GM19395 (cell line): ENCODE measurements at regions not wholly inside any gene's neighbourhood (a gene's known extent, or its start where the extent isn't known, plus 50 kb on each side); places are given as distances from the start of the nearest gene placed in this dataset.

Source experiments
- ATAC-seq: cut with Tn5 transposase; IDR thresholded peaks from one replicate; pipeline ENCODE4 v1.9.1; 2021; ENCODE audit warnings: mild to moderate bottlenecking, moderate library complexity; ENCODE audit not compliant: unreplicated experiment

DNA sequence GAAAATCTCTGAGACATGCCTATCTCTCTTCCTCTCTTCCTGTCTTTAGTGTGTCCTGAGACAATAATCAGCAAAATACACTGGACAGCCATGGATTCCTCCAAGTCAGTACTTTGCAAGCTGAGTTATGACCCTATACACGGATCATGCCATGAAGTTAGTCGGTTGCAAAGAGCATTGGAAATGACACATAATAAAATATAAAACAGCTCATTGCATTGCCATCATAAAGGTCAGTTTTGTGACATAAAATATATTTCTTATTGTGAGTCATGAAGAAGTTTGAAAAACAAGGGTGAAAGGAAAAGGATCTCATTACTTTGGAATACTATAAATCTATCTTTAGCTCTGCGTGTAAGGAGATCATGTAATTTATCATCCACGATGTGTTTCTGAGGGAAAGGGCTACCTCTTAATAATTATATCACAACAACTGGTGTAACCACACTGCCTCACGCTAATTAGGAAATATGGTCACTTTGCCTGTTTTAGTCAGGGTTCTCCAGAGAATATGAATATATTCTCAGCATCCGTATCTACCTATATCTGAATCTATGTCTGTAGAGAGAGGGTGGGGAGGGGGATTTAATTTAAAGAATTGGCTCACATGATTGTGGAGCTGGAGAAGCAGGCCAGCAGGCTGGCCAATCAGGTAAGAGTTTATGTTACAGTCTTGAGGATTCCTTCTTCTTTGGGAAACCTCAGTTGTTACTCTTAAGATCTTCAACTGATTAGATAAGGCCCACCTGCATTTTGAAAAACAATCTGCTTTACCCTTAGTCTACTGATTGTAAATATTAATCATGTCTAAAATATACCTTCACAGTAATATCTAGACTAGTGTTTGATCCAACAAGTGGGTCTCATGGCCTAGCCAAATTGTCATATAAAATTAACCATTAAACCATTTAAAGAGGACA lies 198.8 kb downstream of the FAT3 start:
- no peak for ATAC-seq

DNA sequence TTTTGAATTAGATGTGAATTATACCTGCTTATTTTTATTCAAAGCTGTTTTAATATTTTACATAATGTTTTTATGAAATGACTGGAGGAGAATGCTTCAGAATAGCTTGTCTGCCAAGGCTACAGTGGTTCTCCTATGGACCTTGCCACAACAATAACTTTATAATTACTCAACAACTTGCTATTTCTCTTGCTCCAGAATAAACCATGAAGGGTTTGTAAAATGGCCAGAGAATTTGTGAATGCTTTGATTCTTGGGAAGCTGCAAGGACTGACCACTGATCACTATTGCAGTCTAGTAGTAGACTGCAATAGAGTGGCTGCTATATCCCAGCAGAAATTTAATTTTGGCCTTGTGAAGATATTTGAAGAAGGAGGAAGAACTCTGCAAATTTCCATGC lies 199.7 kb downstream of the FAT3 start:
- ATAC-seq, result no peak

DNA sequence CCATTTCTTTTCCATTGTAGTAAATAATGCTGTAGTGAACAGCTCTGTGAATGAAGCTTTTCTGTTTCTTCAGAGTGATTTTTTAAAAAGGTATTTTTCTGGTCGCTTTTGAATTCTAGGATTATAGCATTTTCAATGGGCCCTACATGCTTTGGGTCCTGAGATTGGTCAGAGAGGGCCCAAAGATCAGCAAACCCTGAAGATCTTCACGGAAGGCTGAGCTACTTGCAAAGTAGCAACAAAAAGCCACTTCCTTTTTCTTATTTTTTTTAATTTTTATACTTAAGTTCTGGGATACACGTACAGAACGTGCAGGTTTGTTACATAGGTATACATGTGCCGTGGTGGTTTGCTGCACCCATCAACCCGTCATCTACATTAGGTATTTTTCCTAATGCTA lies 200.5 kb downstream of the FAT3 start:
- ATAC-seq, result no peak

DNA sequence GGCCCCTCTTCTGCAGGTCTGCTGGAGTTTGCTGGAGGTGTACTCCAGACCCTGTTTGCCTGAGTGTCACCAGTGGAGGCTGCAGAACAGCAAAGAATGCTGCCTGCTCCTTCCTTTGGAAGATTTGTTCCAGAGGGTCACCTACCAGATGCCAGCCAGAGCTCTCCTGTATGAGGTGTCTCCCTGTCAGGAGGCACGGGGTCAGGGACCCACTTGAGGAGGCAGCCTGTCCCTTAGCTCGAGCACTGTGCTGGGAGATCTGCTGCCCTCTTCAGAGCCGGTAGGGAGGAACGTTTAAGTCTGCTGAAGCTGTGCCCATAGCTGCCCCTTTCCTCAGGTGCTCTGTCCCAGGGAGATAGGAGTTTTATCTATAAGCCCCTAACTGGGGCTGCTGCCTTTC lies 207.9 kb downstream of the FAT3 start:
- ATAC-seq, result no peak

DNA sequence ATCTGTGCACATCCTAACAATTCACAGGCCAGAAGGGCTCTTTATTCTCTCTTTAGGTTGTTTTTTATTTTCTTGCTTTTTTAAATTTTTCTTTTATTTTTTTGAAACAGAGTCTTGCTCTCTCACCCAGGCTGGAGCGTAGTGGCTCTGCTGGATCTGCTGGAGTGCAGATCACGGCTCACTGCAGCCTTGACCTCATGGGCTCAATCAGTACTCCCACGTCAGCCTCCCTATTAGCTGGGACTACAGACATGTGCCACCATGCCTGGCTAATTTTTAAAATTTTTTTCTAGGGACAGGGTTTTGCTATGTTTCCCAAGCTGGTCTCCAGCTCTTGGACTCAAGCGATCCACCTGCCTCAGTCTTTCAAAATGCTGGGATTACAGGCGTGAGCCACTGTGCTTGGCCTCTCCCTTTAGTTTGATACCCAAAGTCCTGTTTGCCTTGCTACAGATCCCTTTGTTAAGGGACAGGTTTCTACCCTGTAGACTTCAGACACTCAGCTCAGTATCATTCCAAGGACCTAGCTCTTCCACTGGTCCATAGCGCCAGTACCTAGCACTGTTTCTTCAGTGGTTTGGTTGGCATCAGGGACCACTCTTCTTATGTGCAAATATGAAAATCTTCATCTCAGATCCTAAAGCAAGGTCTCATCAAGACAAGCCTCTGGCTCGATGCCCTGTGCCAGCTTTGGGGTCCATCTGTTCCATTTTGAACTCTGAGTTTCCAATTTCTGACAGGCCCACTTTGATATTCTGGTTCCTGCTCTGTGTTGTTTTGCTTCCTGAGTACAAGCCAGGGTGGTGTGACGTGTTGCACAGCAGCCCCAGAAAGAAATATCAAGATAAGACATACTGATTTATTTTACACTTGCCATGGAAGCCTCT lies 211.7 kb downstream of the FAT3 start:
- no peak for ATAC-seq

DNA sequence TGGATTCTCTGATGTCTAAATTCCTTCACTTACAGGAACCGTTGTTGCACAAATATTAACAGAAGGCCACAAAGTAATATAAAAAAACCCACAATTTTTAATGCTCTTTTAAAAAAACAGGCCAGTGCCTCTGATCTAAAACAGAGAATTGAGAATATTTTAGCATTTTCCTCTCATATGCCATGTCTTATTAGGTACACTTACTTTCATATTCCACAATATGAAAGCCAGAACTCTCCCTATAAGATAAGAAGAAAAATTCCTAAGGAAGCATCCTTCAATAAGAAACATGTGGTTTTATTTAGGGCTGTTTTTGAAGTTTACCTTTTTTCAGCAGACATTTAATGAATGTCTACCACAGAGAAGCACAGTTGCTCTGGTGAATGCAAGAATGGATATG lies 214.5 kb downstream of the FAT3 start:
- no peak for ATAC-seq

DNA sequence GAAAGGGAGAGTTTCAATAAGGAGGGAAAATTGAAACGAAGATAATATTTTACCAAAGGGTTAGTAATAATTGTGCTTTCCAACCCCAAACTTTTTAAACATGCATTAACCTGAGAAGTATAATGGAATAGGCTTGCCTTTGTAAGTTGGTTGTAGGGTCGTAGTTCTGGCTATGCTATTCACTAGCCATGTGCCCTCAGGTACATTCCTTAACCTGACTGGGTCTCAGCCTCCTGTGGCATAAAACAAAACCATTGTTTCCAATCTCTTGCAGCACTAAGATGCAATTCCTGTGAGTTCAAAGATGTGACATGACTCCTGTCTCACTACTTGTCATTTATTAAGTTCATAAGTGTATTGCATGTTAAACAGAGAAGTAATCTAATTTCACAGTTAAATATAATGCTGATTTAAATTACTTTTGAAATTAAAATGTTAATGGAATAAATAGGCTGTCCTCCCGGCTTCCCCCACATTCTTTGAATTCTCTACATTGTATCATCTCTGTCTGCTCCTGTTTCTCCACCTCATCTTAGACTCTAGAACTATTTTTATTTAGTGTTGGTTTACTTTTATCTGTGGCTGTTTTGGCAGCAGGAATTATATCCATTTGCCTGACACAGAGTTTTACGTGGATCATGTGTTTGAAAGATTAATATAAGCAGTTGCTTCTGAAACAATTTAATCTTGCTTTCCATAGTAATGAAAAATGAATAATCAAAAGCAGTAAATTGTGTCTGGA lies 216.3 kb downstream of the FAT3 start:
- ATAC-seq, result no peak

DNA sequence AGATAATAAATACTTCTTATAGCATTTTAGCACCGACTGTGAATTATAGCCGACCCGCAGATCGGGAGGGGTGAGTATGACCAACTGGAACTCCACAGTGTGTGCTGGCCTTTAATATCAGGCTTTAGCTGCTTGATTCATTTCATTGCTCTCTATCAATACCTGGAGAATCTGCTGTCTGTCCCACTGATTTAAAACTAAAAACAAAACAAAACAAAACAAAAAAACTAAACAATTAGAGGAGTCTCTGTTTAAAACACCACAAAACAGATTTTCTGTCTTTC lies 216.8 kb downstream of the FAT3 start:
- no peak for ATAC-seq

DNA sequence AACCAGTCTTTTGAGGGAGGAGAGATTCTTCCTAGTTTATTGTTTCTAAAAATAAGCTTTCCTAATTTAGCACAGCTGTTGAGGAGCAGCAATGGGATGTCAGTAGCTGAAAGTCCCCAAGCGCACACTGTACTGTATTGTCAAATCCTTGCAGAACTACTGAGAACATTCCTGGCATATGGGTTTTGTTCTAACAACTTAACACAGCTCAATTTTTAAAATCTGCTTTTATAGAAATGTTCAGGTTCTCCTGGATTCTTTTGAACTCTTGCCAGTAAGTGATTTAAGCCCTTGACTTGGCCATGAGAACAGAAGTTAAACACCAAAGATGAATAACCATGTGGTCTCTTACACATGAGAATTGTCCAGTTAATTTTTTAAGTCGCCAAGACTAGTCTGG lies 218.6 kb downstream of the FAT3 start:
- no peak for ATAC-seq

DNA sequence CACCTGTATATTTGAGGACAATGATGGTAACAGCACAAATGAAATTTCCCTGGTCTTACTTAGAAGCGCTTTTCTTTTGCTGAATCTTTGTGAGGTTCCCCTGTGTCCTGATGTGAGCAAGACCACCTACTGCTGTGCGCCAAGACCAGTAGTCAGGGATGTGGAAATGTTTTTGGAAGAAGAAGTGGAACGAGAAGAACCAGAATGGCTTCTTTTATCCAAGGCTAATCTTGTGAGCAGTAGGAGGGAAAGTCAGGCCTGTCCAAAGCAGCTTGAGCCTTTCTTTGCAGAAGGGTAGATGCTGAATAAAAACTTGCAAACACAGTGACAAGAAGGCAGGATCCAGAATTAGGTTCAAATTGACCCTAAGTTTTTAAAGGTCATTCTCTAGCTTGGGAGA lies 223.0 kb downstream of the FAT3 start:
- no peak for ATAC-seq

DNA sequence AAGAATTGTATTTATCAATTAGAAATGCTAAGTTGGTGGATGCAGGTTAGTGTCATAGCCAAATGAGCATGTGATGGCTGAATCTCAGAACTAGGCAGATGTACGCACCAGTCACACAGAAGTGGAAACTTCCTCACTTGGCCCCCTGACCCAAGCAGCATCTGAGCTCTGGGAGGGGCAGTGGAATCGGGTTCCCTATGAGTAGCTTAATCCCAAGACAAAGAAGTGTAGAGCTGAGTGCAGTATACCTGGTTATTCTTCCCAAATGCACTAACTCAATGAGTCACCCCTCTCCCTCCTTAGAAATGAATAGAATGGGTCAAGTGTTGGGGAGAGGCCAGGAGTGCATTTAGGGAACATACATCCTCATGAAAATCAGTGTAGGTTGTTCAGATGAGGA lies 224.6 kb downstream of the FAT3 start:
- ATAC-seq, result no peak

DNA sequence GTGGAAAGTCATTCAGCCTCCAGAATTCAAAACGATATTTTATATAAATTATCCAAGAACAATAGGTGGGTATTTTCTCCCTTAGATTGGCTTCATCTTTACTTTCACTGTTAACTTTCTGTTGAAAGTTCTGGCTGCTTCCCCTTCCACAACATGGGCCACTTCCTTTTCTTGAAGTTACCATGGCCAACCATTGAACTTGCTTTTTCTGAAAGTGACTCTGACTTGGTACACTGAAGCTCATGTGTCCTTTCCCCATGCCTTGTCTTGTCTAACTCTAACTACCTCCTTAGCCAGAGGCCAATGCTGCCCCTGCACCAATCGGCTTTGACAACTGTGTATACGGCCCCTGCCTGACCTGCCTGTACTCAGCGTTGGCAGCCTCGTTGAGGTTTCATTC lies 225.2 kb downstream of the FAT3 start:
- ATAC-seq, result no peak

DNA sequence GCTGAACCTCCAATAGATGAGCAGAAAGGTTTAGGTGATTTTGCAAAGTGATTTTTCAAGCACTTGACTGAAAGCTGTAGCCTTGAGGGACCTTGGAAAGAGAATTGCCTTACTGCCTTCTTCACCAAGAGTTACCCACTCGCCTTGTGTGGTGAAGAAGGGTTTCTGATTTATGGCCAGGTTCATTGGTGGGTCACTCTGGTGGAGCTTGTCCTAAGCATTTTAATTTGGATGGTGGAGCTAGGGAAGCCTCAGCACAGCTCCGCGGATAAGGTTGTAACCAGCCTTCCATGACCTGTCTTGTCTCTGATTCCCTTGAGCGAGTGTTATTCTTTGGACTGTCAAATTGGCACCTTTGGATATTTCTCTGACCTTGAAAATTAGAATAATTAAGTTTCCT lies 226.4 kb downstream of the FAT3 start:
- no peak for ATAC-seq

DNA sequence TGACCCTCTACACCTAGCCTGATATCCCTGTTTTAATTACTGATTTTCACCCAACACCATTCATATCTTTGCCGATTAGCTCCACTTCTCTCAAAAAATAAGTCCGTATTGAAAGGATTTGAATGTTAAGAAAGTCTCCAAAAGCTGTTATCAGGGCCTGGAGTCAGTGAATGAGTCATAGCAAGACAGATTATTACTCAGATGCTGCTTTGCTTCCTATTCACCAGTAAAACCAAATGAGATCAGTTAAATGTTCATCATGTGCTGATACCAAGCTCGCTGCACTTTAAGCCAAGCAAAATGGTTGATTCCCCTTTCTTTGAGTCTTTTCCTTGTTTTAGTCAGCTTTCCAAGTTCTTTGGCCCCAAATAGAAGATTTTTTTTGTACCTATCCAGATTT lies 228.4 kb downstream of the FAT3 start:
- ATAC-seq, result no peak

DNA sequence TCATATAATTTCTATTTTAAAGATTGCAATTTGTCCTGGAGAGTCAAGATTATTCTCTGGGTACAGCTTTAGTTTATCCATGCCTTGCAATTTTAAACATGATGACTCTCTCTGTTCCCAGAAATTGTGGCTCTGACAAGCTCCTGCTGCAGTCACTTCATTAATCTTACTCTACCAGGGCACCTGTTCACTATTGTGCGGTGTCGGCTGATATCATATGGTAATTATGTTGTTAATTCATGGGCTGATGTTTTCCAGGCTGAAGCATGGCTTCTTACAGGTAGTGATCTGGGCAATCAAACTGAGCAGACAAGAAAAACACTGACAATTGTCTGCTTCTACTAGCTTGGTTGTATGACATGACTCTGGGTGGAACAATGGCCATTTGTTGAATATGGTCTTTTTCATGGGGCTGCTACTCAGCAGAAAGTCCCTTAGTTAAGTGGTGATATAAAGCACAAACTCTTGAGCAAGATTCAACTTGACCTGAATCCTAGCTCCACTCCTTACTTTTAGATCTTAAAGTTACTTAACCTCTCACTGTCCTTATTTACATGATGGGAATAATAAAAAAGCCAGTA lies 230.7 kb downstream of the FAT3 start:
- ATAC-seq, result no peak

DNA sequence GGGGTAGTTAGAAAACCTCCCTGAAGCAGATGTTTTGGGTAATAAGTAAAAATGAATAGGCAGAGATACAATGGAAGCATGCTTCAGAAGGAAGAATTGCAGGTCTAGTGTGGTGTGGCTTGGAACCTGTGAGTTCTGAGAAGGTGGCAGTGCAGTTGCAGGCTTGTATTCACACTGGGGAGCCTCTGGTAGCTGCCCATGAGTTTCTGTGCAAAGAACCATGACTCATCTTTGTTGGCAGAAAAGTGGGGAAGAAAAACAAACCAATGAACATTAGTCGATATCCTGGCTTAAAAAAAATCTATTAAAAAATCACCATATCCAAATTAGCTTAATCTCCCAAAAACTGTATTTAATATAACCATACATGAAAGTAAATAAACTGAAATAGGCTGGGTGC lies 232.6 kb downstream of the FAT3 start:
- no peak for ATAC-seq

DNA sequence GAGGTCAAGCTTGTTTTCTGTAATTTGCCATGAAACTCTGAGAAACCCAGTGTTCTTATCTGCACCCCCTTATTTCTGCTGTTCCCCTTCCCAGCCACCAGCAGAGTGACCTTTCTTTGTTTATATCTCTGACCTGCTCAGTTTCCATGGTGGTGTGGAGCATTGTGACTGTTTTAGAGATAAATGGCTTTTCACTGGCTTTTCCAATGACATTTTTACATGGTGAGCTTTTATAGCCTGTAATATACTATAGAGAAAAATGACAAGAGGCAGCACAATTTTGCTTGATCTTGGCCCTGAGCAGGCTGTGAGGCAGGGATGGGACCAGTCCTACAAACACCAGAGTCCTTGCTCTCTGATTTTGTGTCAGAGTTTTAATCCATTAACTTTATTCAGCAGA lies 233.9 kb downstream of the FAT3 start:
- no peak for ATAC-seq

DNA sequence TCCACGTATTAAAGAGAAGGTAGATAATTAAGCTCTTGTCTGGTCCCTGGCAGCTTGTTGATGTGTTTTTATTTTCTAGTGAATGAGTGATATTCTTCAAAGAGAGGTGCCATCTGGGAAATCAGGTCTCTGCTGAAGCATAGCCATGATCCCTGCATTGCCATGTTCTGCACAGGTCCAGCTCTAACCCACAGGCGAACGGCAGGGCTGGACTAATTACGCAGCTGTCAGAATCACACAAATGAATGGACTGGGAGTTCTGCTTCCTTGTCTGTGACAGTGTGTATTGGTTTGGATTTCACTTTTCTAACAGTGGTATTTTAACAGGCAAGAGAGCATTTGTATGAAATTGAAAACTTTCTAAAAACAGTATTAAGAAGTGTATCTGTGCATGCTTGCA lies 235.6 kb downstream of the FAT3 start:
- ATAC-seq, result no peak

DNA sequence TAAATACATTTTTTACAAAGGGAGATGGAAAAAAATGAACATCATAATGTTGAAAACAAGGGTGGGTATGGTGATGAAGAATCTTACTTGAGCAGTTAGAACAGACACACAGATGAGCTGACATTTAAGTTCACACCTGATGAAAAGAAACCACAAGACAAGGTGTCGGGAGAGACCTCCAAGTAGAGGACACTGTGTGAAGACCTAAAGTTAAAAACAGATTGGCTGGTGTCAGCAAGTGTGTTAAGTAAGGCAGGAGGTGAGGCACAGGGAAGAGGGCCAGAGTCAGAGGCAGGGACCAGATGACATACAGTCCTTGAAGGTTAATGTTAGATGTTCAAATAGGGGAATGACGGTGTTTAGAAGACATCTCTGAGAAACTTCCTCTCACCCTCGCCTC lies 236.8 kb downstream of the FAT3 start:
- ATAC-seq, result no peak

DNA sequence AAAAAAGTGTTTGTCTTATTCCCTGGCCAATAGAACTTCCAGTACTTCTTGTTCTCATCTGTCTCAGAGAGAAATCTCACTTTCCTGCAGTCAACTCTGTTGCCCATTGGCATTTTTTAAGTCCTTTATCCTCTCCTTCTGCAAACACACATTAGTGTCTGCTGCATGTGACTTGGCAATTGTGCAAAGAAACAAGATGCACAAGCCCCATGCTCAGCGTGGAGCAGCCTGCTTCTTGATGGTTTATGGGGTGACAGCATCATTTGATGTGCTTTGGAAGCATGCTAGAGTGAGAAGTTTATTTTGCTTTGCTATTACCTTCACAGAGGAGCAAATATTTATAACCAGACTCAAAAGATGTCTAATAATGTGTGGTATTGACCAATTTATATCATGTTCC lies 238.2 kb downstream of the FAT3 start:
- no peak for ATAC-seq

DNA sequence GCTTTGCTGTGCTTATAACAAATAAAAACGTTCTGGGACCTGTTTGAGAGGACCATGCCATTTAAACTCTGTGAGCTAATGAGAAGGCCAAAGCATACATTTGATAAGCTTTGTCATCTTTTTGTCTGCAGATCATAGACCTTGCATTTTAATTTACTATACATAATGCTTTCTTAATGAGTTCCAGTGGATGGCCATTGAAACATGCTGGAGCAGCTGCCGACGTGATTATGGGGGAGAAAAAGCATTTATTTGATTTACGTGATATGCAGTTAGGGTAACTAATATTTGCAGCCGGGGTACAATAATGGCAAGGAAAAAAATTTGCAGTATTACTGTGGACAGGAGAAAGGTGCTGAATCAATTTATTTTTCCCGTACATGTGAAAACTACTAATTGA lies 240.2 kb downstream of the FAT3 start:
- ATAC-seq, result no peak
